Midbrain (tissue), 1 donor: ENCODE measurements at regions not wholly inside any gene's neighbourhood (a gene's known extent, or its start where the extent isn't known, plus 50 kb on each side); places are given as distances from the start of the nearest gene placed in this dataset.
"Not testable (repeated sequence)": the region's sequence is repeated elsewhere in the genome, so short reads cannot be mapped to it uniquely, and the experiment has no call there.

ENCODE experiments used
- DNase-seq: peaks from one replicate; lab custom pipeline; 2025; lab: John Stamatoyannopoulos, UW

GRCh38 chr6:156601152-156602065, 175.8 kb upstream of the ARID1B start:
- no peak for DNase-seq

- no peak for DNase-seq
Observed at GRCh38 chr6:156600678-156601077, 176.5 kb upstream of the ARID1B start.

- no peak for DNase-seq
Observed at GRCh38 chr6:156599978-156600590, 177.1 kb upstream of the ARID1B start.

- DNase-seq, result no peak
Observed at GRCh38 chr6:156599366-156599765, 177.8 kb upstream of the ARID1B start.

GRCh38 chr6:156598855-156599180, 178.4 kb upstream of the ARID1B start:
- no peak for DNase-seq

GRCh38 chr6:156598071-156598854, 178.9 kb upstream of the ARID1B start:
- DNase-seq, result no peak

GRCh38 chr6:156597095-156597494, 180.1 kb upstream of the ARID1B start:
- no peak for DNase-seq

- DNase-seq, result no peak
Observed at GRCh38 chr6:156595476-156595875, 181.7 kb upstream of the ARID1B start.

- DNase-seq, result no peak
Observed at GRCh38 chr6:156593893-156594292, 183.3 kb upstream of the ARID1B start.

- no peak for DNase-seq
Observed at GRCh38 chr6:156593127-156593526, 184.1 kb upstream of the ARID1B start.

- DNase-seq, result no peak
Observed at GRCh38 chr6:156590482-156590881, 186.7 kb upstream of the ARID1B start.

GRCh38 chr6:156589281-156589680, 187.9 kb upstream of the ARID1B start:
- no peak for DNase-seq

GRCh38 chr6:156587751-156588301, 189.4 kb upstream of the ARID1B start:
- DNase-seq, result no peak

- no peak for DNase-seq
Observed at GRCh38 chr6:156587071-156587470, 190.1 kb upstream of the ARID1B start.

GRCh38 chr6:156585859-156586258, 191.3 kb upstream of the ARID1B start:
- no peak for DNase-seq

GRCh38 chr6:156584121-156584520, 193.1 kb upstream of the ARID1B start:
- DNase-seq, result not testable (repeated sequence)

- DNase-seq, result no peak
Observed at GRCh38 chr6:156583083-156583482, 194.1 kb upstream of the ARID1B start.

- DNase-seq, result no peak
Observed at GRCh38 chr6:156582509-156582992, 194.6 kb upstream of the ARID1B start.

- DNase-seq, result no peak
Observed at GRCh38 chr6:156579564-156579963, 197.6 kb upstream of the ARID1B start.

GRCh38 chr6:156577749-156578148, 199.4 kb upstream of the ARID1B start:
- no peak for DNase-seq

- DNase-seq, result no peak
Observed at GRCh38 chr6:156575361-156575760, 201.8 kb upstream of the ARID1B start.

- DNase-seq, result no peak
Observed at GRCh38 chr6:156564807-156565149, 212.4 kb upstream of the ARID1B start.
